HCEC 1CT (cell line): ENCODE measurements at regions not wholly inside any gene's neighbourhood (a gene's known extent, or its start where the extent isn't known, plus 50 kb on each side); places are given as distances from the start of the nearest gene placed in this dataset.
"Not testable (repeated sequence)": the region's sequence is repeated elsewhere in the genome, so short reads cannot be mapped to it uniquely, and the experiment has no call there.

Source experiments
- DNase-seq: peaks from one replicate; pipeline ENCODE4 v3.0.0-alpha.2; 2017

- no peak for DNase-seq
Measured at GRCh38 chr10:43922335-43923280, 273.9 kb upstream of the ZNF32 start.

- no peak for DNase-seq
Measured at GRCh38 chr10:43921881-43922280, 273.2 kb upstream of the ZNF32 start.

GRCh38 chr10:43921478-43921877 is 272.8 kb upstream of the ZNF32 start:
- DNase-seq = no peak

GRCh38 chr10:43920236-43920758 is 271.6 kb upstream of the ZNF32 start:
- not testable (repeated sequence) for DNase-seq

GRCh38 chr10:43913676-43914235 is 265.1 kb upstream of the ZNF32 start:
- DNase-seq = no peak

GRCh38 chr10:43912469-43912868 is 263.8 kb upstream of the ZNF32 start:
- no peak for DNase-seq

- DNase-seq = no peak
Measured at GRCh38 chr10:43906490-43906889, 257.8 kb upstream of the ZNF32 start.

GRCh38 chr10:43905512-43906236 is 257.0 kb upstream of the ZNF32 start:
- DNase-seq = peak; percentile 14

- DNase-seq = no peak
Measured at GRCh38 chr10:43904844-43905243, 256.2 kb upstream of the ZNF32 start.

- no peak for DNase-seq
Measured at GRCh38 chr10:43904301-43904700, 255.6 kb upstream of the ZNF32 start.

GRCh38 chr10:43903451-43903850 is 254.8 kb upstream of the ZNF32 start:
- DNase-seq = no peak

- no peak for DNase-seq
Measured at GRCh38 chr10:43902842-43903241, 254.2 kb upstream of the ZNF32 start.

GRCh38 chr10:43901744-43902504 is 253.2 kb upstream of the ZNF32 start:
- DNase-seq = no peak

- DNase-seq = no peak
Measured at GRCh38 chr10:43901302-43901701, 252.6 kb upstream of the ZNF32 start.

GRCh38 chr10:43900571-43900970 is 251.9 kb upstream of the ZNF32 start:
- no peak for DNase-seq

GRCh38 chr10:43899224-43899959 is 250.7 kb upstream of the ZNF32 start:
- peak; percentile 35 for DNase-seq

- DNase-seq = no peak
Measured at GRCh38 chr10:43898592-43898991, 249.9 kb upstream of the ZNF32 start.

- DNase-seq = no peak
Measured at GRCh38 chr10:43897765-43898419, 249.2 kb upstream of the ZNF32 start.

- DNase-seq = no peak
Measured at GRCh38 chr10:43892062-43892770, 243.5 kb upstream of the ZNF32 start.

- no peak for DNase-seq
Measured at GRCh38 chr10:43891241-43891640, 242.6 kb upstream of the ZNF32 start.

- peak; percentile 88 for DNase-seq
Measured at GRCh38 chr10:43890124-43890523, 241.4 kb upstream of the ZNF32 start.
